ENCODE measurements at regions not wholly inside any gene's neighbourhood (a gene's known extent, or its start where the extent isn't known, plus 50 kb on each side); places are given as distances from the start of the nearest gene placed in this dataset.

GRCh38 chr4:133823177-133823576 lies 378.4 kb downstream of the PABPC4L start:
- TF ChIP-seq POLR2A (IDR thresholded peaks at IDR 0.05), result no peak
- no peak for TF ChIP-seq CTCF (IDR thresholded peaks at IDR 0.05)

All from adrenal gland (tissue), 5 donors.